ENCODE measurements at regions not wholly inside any gene's neighbourhood (a gene's known extent, or its start where the extent isn't known, plus 50 kb on each side); places are given as distances from the start of the nearest gene placed in this dataset.

DNA sequence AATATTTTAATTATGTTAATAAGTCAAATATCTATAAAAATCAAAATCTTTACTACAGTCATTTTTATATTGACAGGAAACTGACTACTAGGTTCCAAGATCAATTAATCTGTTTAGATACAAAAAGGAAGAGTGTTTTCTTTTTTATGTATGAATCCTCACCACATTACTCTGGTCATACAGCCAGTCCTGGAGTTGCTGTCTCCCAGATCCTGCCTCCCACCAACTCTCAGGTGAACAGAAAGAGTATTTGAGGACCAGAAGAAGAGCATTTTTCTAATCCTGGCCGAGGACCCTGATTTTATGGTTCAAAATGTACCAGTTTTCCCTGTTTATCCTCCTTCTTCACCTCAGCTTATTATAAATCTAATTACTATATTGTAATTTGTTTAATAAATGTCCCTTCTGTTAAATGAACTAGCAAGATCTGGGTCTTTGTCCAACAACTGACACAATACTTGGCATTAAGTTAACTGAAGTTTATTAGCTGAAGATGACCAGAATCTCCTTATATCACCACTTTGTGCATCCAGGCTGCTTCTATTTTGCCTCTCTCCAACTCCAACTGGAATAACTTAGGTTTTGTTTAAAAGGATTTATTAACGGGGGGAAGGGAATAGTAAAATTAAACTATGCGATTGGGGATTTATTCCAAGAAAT is 224.4 kb upstream of the PCDH7 start:
- TF ChIP-seq POLR2AphosphoS5 (IDR thresholded peaks at IDR 0.05; ENCODE audit: low read depth, low read length) = no peak
- TF ChIP-seq FOXP2 (optimal IDR thresholded peaks at IDR 0.05; ENCODE audit: borderline replicate concordance, extremely low read depth, extremely low read length, insufficient read depth) = no peak
- TF ChIP-seq TAF1 (IDR thresholded peaks at IDR 0.05; ENCODE audit: borderline replicate concordance, insufficient read depth, low read length) = no peak

All from PFSK-1 (cell line).